Uterus (tissue), 2 donors: ENCODE measurements at regions not wholly inside any gene's neighbourhood (a gene's known extent, or its start where the extent isn't known, plus 50 kb on each side); places are given as distances from the start of the nearest gene placed in this dataset.

Experiments
- POLR2A ChIP-seq, 2 donors: fragments of 450-650 bp; IDR thresholded peaks; one replicate each; pipeline ENCODE4 v1.6.1; 2016; ENCODE audit warnings: antibody characterized with exemption in 2 of 2, mild to moderate bottlenecking in 1 of 2, moderate library complexity in 1 of 2
- TF ChIP-seq, protein P1 (sequence below), 4 experiments: fragments of 200-600 bp in 2 of 4; fragments of 450-650 bp in 2 of 4; sonication (generic) in 2 of 4; IDR thresholded peaks; one replicate each; pipeline ENCODE4 v1.5.1; 2016 to 2019; ENCODE audit warnings: antibody characterized with exemption in 4 of 4, mild to moderate bottlenecking in 2 of 4, moderate library complexity in 1 of 4

DNA sequence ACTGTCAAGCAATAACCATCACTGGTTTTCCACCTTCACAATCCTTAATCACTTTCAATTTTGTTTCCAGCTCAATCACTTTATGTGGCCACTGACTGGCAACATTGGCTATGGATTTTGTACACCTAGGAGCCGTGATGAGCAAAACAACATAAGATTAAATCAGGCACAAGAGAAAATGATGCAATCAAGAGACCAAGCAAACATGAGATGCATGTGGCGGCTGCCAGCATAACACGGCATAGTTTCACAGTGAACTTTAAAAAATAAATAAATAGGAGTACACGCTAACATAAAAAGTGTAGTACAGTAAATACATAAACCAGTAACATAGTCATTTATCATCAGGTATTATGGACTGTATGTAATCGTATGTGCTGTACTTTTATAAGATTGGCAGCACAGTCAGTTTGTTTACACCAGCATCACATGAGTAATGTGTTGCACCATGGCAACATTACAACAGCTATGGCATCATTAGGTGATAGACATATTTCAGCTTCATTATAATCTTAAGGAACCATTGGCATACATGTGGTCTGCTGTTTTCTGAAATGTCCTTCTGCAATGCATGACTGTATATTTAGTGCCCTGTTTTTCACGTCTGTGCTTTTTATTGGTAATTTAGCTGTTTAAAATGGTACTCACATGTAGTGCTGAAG is 83.3 kb upstream of the PRDM11 start:
- TF ChIP-seq, protein P1, sequence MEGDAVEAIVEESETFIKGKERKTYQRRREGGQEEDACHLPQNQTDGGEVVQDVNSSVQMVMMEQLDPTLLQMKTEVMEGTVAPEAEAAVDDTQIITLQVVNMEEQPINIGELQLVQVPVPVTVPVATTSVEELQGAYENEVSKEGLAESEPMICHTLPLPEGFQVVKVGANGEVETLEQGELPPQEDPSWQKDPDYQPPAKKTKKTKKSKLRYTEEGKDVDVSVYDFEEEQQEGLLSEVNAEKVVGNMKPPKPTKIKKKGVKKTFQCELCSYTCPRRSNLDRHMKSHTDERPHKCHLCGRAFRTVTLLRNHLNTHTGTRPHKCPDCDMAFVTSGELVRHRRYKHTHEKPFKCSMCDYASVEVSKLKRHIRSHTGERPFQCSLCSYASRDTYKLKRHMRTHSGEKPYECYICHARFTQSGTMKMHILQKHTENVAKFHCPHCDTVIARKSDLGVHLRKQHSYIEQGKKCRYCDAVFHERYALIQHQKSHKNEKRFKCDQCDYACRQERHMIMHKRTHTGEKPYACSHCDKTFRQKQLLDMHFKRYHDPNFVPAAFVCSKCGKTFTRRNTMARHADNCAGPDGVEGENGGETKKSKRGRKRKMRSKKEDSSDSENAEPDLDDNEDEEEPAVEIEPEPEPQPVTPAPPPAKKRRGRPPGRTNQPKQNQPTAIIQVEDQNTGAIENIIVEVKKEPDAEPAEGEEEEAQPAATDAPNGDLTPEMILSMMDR (IDR thresholded peaks at IDR 0.05): no peak
- no peak for TF ChIP-seq POLR2A (IDR thresholded peaks at IDR 0.05)
